IPS-15b (cell line): ENCODE measurements at regions not wholly inside any gene's neighbourhood (a gene's known extent, or its start where the extent isn't known, plus 50 kb on each side); places are given as distances from the start of the nearest gene placed in this dataset.

ENCODE experiments used
- H3K27me3 ChIP-seq: one replicate; pipeline ENCODE4 v1.6.1; 2013; ENCODE audit warnings: low read length; ENCODE audit not compliant: control insufficient read depth, insufficient read depth
- H3K36me3 ChIP-seq: one replicate; pipeline ENCODE4 v1.6.1; 2013; ENCODE audit warnings: low read length; ENCODE audit not compliant: control insufficient read depth, insufficient read depth
- H3K4me1 ChIP-seq: one replicate; pipeline ENCODE4 v1.6.1; 2013; ENCODE audit warnings: mild to moderate bottlenecking, low read length; ENCODE audit not compliant: control insufficient read depth, insufficient read depth
- H3K4me3 ChIP-seq: one replicate; pipeline ENCODE4 v1.5.1; 2013; ENCODE audit warnings: low read depth, low read length
- H3K9ac ChIP-seq: one replicate; pipeline ENCODE4 v1.6.1; 2013; ENCODE audit warnings: low read depth, mild to moderate bottlenecking, low read length
- H3K9me3 ChIP-seq: one replicate; pipeline ENCODE4 v1.6.1; 2013; ENCODE audit warnings: mild to moderate bottlenecking, low read length; ENCODE audit not compliant: control insufficient read depth, insufficient read depth

GRCh38 chr17:77875881-77876509 is 82.5 kb upstream of the TNRC6C start:
- Histone ChIP-seq H3K9me3 (no peaks in the 10 kb centered on the region), H3K27me3 (no peaks in the 10 kb centered on the region), H3K4me1 (peaks cover 2% of the 10 kb centered on the region)

GRCh38 chr17:77877036-77877435 is 81.5 kb upstream of the TNRC6C start:
- no peaks in the 10 kb centered on the region for H3K36me3 ChIP-seq
- no peak overlapping the region for H3K4me3 ChIP-seq
- H3K9me3 ChIP-seq = no peaks in the 10 kb centered on the region
- no peaks in the 10 kb centered on the region for H3K27me3 ChIP-seq
- H3K9ac ChIP-seq = no peak overlapping the region
- H3K4me1 ChIP-seq = peaks cover 2% of the 10 kb centered on the region

More at GRCh38 chr17:77875881-77876509, 82.5 kb upstream of the TNRC6C start:
- H3K9ac ChIP-seq = no peak overlapping the region
- H3K4me3 ChIP-seq = no peak overlapping the region
- no peaks in the 10 kb centered on the region for H3K36me3 ChIP-seq

GRCh38 chr17:77877646-77878355 is 80.7 kb upstream of the TNRC6C start:
- H3K9me3 ChIP-seq = no peaks in the 10 kb centered on the region
- H3K9ac ChIP-seq = no peak overlapping the region
- peaks cover 2% of the 10 kb centered on the region for H3K4me1 ChIP-seq
- H3K4me3 ChIP-seq = no peak overlapping the region
- no peaks in the 10 kb centered on the region for H3K36me3 ChIP-seq
- no peaks in the 10 kb centered on the region for H3K27me3 ChIP-seq

GRCh38 chr17:77879226-77879895 is 79.1 kb upstream of the TNRC6C start:
- H3K4me1 ChIP-seq = no peaks in the 10 kb centered on the region
- H3K4me3 ChIP-seq = no peak overlapping the region
- H3K9ac ChIP-seq = no peak overlapping the region
- no peaks in the 10 kb centered on the region for H3K9me3 ChIP-seq
- no peaks in the 10 kb centered on the region for H3K27me3 ChIP-seq
- no peaks in the 10 kb centered on the region for H3K36me3 ChIP-seq

GRCh38 chr17:77879896-77880280 is 78.6 kb upstream of the TNRC6C start:
- no peaks in the 10 kb centered on the region for H3K4me1 ChIP-seq
- H3K9ac ChIP-seq = no peak overlapping the region
- no peaks in the 10 kb centered on the region for H3K9me3 ChIP-seq
- H3K36me3 ChIP-seq = no peaks in the 10 kb centered on the region
- no peak overlapping the region for H3K4me3 ChIP-seq
- peaks cover 2% of the 10 kb centered on the region for H3K27me3 ChIP-seq

GRCh38 chr17:77880711-77881450 is 77.6 kb upstream of the TNRC6C start:
- H3K9ac ChIP-seq = no peak overlapping the region
- H3K9me3 ChIP-seq = no peaks in the 10 kb centered on the region
- H3K36me3 ChIP-seq = no peaks in the 10 kb centered on the region
- peaks cover 2% of the 10 kb centered on the region for H3K27me3 ChIP-seq
- no peak overlapping the region for H3K4me3 ChIP-seq
- no peaks in the 10 kb centered on the region for H3K4me1 ChIP-seq

GRCh38 chr17:77881545-77881944 is 77.0 kb upstream of the TNRC6C start:
- Histone ChIP-seq H3K4me1 (no peaks in the 10 kb centered on the region), H3K36me3 (no peaks in the 10 kb centered on the region), H3K27me3 (peaks cover 2% of the 10 kb centered on the region), H3K4me3 (no peak overlapping the region), H3K9me3 (no peaks in the 10 kb centered on the region), H3K9ac (no peak overlapping the region)

GRCh38 chr17:77882040-77882439 is 76.5 kb upstream of the TNRC6C start:
- Histone ChIP-seq H3K4me1 (no peaks in the 10 kb centered on the region), H3K27me3 (peaks cover 7% of the 10 kb centered on the region), H3K9ac (no peak overlapping the region), H3K9me3 (no peaks in the 10 kb centered on the region), H3K36me3 (no peaks in the 10 kb centered on the region), H3K4me3 (no peak overlapping the region)

GRCh38 chr17:77882481-77883212 is 75.9 kb upstream of the TNRC6C start:
- no peaks in the 10 kb centered on the region for H3K36me3 ChIP-seq
- no peak overlapping the region for H3K9ac ChIP-seq
- no peaks in the 10 kb centered on the region for H3K9me3 ChIP-seq
- H3K27me3 ChIP-seq = peaks cover 13% of the 10 kb centered on the region
- peaks cover 3% of the 10 kb centered on the region for H3K4me1 ChIP-seq
- H3K4me3 ChIP-seq = no peak overlapping the region

- H3K4me3 ChIP-seq = no peak overlapping the region
- H3K27me3 ChIP-seq = peaks cover 17% of the 10 kb centered on the region
- no peaks in the 10 kb centered on the region for H3K9me3 ChIP-seq
- H3K9ac ChIP-seq = no peak overlapping the region
- H3K4me1 ChIP-seq = peaks cover 3% of the 10 kb centered on the region
- no peaks in the 10 kb centered on the region for H3K36me3 ChIP-seq
Measured at GRCh38 chr17:77883213-77883650, 75.3 kb upstream of the TNRC6C start.

GRCh38 chr17:77884019-77884418 is 74.5 kb upstream of the TNRC6C start:
- no peaks in the 10 kb centered on the region for H3K36me3 ChIP-seq
- peaks cover 22% of the 10 kb centered on the region for H3K27me3 ChIP-seq
- no peaks in the 10 kb centered on the region for H3K9me3 ChIP-seq
- H3K9ac ChIP-seq = no peak overlapping the region
- H3K4me3 ChIP-seq = no peak overlapping the region
- H3K4me1 ChIP-seq = peaks cover 3% of the 10 kb centered on the region
